Liver (tissue), 8 donors: ENCODE measurements at regions not wholly inside any gene's neighbourhood (a gene's known extent, or its start where the extent isn't known, plus 50 kb on each side); places are given as distances from the start of the nearest gene placed in this dataset.

Experiments
- DNase-seq: peaks from one replicate; pipeline ENCODE4 v3.0.0-alpha.2; 2017; ENCODE audit warnings: low spot score
- H3K27ac ChIP-seq, 2 donors: one replicate each; pipeline ENCODE4 v1.7.0; 2013; ENCODE audit warnings: inconsistent platforms in 2 of 2, low read length in 2 of 2, control low read depth in 1 of 2, low read depth in 1 of 2, mild to moderate bottlenecking in 1 of 2
- H3K27me3 ChIP-seq, 4 donors: one replicate each; pipeline versions ENCODE4 v1.6.1 to v1.7.0; 2013; ENCODE audit warnings: low read length in 3 of 4, inconsistent platforms in 1 of 4, mild to moderate bottlenecking in 1 of 4, moderate library complexity in 1 of 4; ENCODE audit not compliant: control insufficient read depth in 4 of 4, insufficient read depth in 4 of 4
- H3K36me3 ChIP-seq, 4 donors: one replicate each; pipeline versions ENCODE4 v1.6.1 to v1.7.0; 2013; ENCODE audit warnings: low read length in 3 of 4, mild to moderate bottlenecking in 3 of 4, low read depth in 1 of 4, moderate library complexity in 1 of 4; ENCODE audit not compliant: control insufficient read depth in 4 of 4, insufficient read depth in 3 of 4
- H3K4me1 ChIP-seq, 4 donors: one replicate each; pipeline versions ENCODE4 v1.6.1 to v1.7.0; 2013; ENCODE audit warnings: low read length in 3 of 4, mild to moderate bottlenecking in 3 of 4, moderate library complexity in 1 of 4; ENCODE audit not compliant: control insufficient read depth in 4 of 4, insufficient read depth in 4 of 4
- H3K4me3 ChIP-seq, 3 donors: one replicate each; pipeline versions ENCODE4 v1.6.1 to v1.7.0; 2013; ENCODE audit warnings: low read length in 3 of 3, control low read depth in 1 of 3, low read depth in 1 of 3, mild to moderate bottlenecking in 1 of 3
- H3K9ac ChIP-seq, 2 donors: one replicate each; pipeline ENCODE4 v1.7.0; 2013; ENCODE audit warnings: low read length in 2 of 2, mild to moderate bottlenecking in 2 of 2, moderate library complexity in 2 of 2, control low read depth in 1 of 2, low read depth in 1 of 2
- H3K9me3 ChIP-seq, 4 donors: one replicate each; pipeline versions ENCODE4 v1.6.1 to v1.7.0; 2013; ENCODE audit warnings: low read length in 3 of 4; ENCODE audit not compliant: control insufficient read depth in 4 of 4
- EGR1 ChIP-seq, 2 donors: IDR thresholded peaks; 2 replicates each; pipeline ENCODE4 v1.6.1; 2016 to 2018; ENCODE audit warnings: antibody characterized with exemption in 2 of 2, low read depth in 2 of 2
- FOXA1 ChIP-seq: IDR thresholded peaks from 2 replicates; pipeline ENCODE4 v1.6.1; 2016; ENCODE audit warnings: antibody characterized with exemption
- FOXA2 ChIP-seq: IDR thresholded peaks from 2 replicates; pipeline ENCODE4 v1.6.1; 2016; ENCODE audit warnings: antibody characterized with exemption
- GABPA ChIP-seq, 2 donors: IDR thresholded peaks in 1 of 2; conservative IDR thresholded peaks in 1 of 2; 2 replicates each; pipeline ENCODE4 v1.6.1; 2016; ENCODE audit warnings: antibody characterized with exemption in 2 of 2, mild to moderate bottlenecking in 1 of 2, moderate library complexity in 1 of 2
- HNF4A ChIP-seq, 2 donors: conservative IDR thresholded peaks; 2 replicates each; pipeline ENCODE4 v1.6.1; 2016; ENCODE audit warnings: antibody characterized with exemption in 2 of 2, mild to moderate bottlenecking in 2 of 2
- HNF4G ChIP-seq: IDR thresholded peaks from 2 replicates; pipeline ENCODE4 v1.6.1; 2016; ENCODE audit warnings: antibody characterized with exemption
- JUND ChIP-seq, 2 donors: IDR thresholded peaks; 2 replicates each; pipeline ENCODE4 v1.6.1; 2016; ENCODE audit warnings: antibody characterized with exemption in 2 of 2
- NR2F2 ChIP-seq: IDR thresholded peaks from 2 replicates; pipeline ENCODE4 v1.6.1; 2016; ENCODE audit warnings: antibody characterized with exemption
- RAD21 ChIP-seq, 2 donors: IDR thresholded peaks; 2 replicates each; pipeline ENCODE4 v1.6.1; 2016; ENCODE audit warnings: antibody characterized with exemption in 2 of 2, mild to moderate bottlenecking in 2 of 2
- RXRA ChIP-seq, 2 donors: IDR thresholded peaks; 2 replicates each; pipeline ENCODE4 v1.6.1; 2017 to 2018; ENCODE audit warnings: antibody characterized with exemption in 2 of 2, mild to moderate bottlenecking in 1 of 2
- SP1 ChIP-seq: IDR thresholded peaks from 2 replicates; pipeline ENCODE4 v1.6.1; 2018; ENCODE audit warnings: antibody characterized with exemption, mild to moderate bottlenecking
- TAF1 ChIP-seq: conservative IDR thresholded peaks from 2 replicates; pipeline ENCODE4 v1.6.1; 2016; ENCODE audit warnings: antibody characterized with exemption, mild to moderate bottlenecking
- YY1 ChIP-seq: IDR thresholded peaks from 2 replicates; pipeline ENCODE4 v1.6.1; 2016; ENCODE audit warnings: antibody characterized with exemption, mild to moderate bottlenecking
- WGBS: extraction: QIAGEN DNeasy Blood & Tissue Kit; methylation state at CpG from one replicate; pipeline ENCODE4 v1.1.7; 2013; 5-methylcytosine and 5-hydroxymethylcytosine counted together
- TF ChIP-seq, protein P1 (sequence below): fragments of 150-350 bp; IDR thresholded peaks from 2 replicates; pipeline ENCODE4 v1.5.1; 2017; ENCODE audit warnings: improper control_type of control experiment, low read depth, low read length; ENCODE audit not compliant: missing input control
- TF ChIP-seq, protein P2 (sequence below): IDR thresholded peaks from 2 replicates; pipeline ENCODE4 v1.6.1; 2016; ENCODE audit warnings: antibody characterized with exemption
- TF ChIP-seq, protein P3 (sequence below): IDR thresholded peaks from 2 replicates; pipeline ENCODE4 v1.6.1; 2016; ENCODE audit warnings: antibody characterized with exemption
- TF ChIP-seq, protein P4 (sequence below): IDR thresholded peaks from 2 replicates; pipeline ENCODE4 v1.6.1; 2016; ENCODE audit warnings: antibody characterized with exemption, mild to moderate bottlenecking
- TF ChIP-seq, protein P5 (sequence below): IDR thresholded peaks from 2 replicates; pipeline ENCODE4 v1.6.1; 2016; ENCODE audit warnings: antibody characterized with exemption
- donor health status: healthy.
- donor health status: healthy.
- donor health status: healthy.
- donor health status: healthy.
- donor health status: healthy.

DNA sequence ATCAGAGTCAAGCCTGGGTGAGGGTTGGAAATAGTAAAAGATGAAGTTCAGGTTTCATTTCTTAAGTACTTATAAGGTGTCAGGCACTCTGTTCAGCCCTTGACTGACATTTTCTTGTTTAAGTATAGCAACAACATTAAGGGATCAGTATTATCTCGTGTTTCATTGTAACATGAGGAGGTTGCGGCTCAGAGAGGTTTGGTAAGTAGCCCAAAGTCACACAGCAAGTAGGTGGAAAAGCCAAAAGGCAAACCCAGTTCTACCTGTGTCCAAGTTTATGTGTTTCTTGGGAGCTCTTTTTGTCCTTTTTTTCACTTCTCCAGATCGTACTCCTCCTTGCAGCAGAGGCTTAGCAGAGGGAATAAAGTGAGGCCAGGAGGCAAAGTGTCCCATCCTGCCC is 337.5 kb upstream of the KLF3 start:
- Histone ChIP-seq H3K36me3 (no peaks in the 10 kb centered on the region), H3K4me3 (no peak overlapping the region), H3K27ac (no peak overlapping the region), H3K9me3 (no peaks in the 10 kb centered on the region), H3K9ac (no peak overlapping the region), H3K4me1 (peaks cover 0 to 2% (median 0%) of the 10 kb centered on the region in 4 donors), H3K27me3 (no peaks in the 10 kb centered on the region)
- 97% methylated on average over 3 of the region's 3 CpGs for WGBS
- TF ChIP-seq FOXA1 (no peak), HNF4G (no peak), HNF4A (conservative IDR thresholded peaks at IDR 0.05) (no peak), YY1 (no peak), NR2F2 (no peak), RXRA (IDR thresholded peaks at IDR 0.05) (no peak), RAD21 (IDR thresholded peaks at IDR 0.05) (no peak), FOXA2 (no peak), TAF1 (no peak), SP1 (no peak), EGR1 (IDR thresholded peaks at IDR 0.05; ENCODE audit: low read depth in 2 of 2) (no peak), JUND (IDR thresholded peaks at IDR 0.05) (no peak), GABPA (IDR thresholded peaks at IDR 0.05 in 1 of 2, conservative IDR thresholded peaks at IDR 0.05 in 1 of 2) (no peak)
- TF ChIP-seq, protein P1, sequence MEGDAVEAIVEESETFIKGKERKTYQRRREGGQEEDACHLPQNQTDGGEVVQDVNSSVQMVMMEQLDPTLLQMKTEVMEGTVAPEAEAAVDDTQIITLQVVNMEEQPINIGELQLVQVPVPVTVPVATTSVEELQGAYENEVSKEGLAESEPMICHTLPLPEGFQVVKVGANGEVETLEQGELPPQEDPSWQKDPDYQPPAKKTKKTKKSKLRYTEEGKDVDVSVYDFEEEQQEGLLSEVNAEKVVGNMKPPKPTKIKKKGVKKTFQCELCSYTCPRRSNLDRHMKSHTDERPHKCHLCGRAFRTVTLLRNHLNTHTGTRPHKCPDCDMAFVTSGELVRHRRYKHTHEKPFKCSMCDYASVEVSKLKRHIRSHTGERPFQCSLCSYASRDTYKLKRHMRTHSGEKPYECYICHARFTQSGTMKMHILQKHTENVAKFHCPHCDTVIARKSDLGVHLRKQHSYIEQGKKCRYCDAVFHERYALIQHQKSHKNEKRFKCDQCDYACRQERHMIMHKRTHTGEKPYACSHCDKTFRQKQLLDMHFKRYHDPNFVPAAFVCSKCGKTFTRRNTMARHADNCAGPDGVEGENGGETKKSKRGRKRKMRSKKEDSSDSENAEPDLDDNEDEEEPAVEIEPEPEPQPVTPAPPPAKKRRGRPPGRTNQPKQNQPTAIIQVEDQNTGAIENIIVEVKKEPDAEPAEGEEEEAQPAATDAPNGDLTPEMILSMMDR = no peak
- TF ChIP-seq, protein P2, sequence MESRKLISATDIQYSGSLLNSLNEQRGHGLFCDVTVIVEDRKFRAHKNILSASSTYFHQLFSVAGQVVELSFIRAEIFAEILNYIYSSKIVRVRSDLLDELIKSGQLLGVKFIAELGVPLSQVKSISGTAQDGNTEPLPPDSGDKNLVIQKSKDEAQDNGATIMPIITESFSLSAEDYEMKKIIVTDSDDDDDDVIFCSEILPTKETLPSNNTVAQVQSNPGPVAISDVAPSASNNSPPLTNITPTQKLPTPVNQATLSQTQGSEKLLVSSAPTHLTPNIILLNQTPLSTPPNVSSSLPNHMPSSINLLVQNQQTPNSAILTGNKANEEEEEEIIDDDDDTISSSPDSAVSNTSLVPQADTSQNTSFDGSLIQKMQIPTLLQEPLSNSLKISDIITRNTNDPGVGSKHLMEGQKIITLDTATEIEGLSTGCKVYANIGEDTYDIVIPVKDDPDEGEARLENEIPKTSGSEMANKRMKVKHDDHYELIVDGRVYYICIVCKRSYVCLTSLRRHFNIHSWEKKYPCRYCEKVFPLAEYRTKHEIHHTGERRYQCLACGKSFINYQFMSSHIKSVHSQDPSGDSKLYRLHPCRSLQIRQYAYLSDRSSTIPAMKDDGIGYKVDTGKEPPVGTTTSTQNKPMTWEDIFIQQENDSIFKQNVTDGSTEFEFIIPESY = no peak
- TF ChIP-seq, protein P3, sequence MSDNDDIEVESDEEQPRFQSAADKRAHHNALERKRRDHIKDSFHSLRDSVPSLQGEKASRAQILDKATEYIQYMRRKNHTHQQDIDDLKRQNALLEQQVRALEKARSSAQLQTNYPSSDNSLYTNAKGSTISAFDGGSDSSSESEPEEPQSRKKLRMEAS = no peak
- TF ChIP-seq, protein P4, sequence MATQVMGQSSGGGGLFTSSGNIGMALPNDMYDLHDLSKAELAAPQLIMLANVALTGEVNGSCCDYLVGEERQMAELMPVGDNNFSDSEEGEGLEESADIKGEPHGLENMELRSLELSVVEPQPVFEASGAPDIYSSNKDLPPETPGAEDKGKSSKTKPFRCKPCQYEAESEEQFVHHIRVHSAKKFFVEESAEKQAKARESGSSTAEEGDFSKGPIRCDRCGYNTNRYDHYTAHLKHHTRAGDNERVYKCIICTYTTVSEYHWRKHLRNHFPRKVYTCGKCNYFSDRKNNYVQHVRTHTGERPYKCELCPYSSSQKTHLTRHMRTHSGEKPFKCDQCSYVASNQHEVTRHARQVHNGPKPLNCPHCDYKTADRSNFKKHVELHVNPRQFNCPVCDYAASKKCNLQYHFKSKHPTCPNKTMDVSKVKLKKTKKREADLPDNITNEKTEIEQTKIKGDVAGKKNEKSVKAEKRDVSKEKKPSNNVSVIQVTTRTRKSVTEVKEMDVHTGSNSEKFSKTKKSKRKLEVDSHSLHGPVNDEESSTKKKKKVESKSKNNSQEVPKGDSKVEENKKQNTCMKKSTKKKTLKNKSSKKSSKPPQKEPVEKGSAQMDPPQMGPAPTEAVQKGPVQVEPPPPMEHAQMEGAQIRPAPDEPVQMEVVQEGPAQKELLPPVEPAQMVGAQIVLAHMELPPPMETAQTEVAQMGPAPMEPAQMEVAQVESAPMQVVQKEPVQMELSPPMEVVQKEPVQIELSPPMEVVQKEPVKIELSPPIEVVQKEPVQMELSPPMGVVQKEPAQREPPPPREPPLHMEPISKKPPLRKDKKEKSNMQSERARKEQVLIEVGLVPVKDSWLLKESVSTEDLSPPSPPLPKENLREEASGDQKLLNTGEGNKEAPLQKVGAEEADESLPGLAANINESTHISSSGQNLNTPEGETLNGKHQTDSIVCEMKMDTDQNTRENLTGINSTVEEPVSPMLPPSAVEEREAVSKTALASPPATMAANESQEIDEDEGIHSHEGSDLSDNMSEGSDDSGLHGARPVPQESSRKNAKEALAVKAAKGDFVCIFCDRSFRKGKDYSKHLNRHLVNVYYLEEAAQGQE = no peak
- TF ChIP-seq, protein P5, sequence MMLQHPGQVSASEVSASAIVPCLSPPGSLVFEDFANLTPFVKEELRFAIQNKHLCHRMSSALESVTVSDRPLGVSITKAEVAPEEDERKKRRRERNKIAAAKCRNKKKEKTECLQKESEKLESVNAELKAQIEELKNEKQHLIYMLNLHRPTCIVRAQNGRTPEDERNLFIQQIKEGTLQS = no peak
- no peak for DNase-seq
